Testis (tissue), 2 donors: ENCODE measurements at regions not wholly inside any gene's neighbourhood (a gene's known extent, or its start where the extent isn't known, plus 50 kb on each side); places are given as distances from the start of the nearest gene placed in this dataset.

Source experiments
- CTCF ChIP-seq, 3 experiments: fragments of 450-650 bp in 2 of 3; fragments of 200-600 bp in 1 of 3; sonication (generic) in 1 of 3; IDR thresholded peaks; one replicate each; pipeline ENCODE4 v1.5.1; 2016 to 2019; ENCODE audit warnings: antibody characterized with exemption in 3 of 3, mild to moderate bottlenecking in 2 of 3, moderate library complexity in 1 of 3
- POLR2A ChIP-seq: fragments of 450-650 bp; IDR thresholded peaks from one replicate; pipeline ENCODE4 v1.6.1; 2017; ENCODE audit warnings: antibody characterized with exemption, mild to moderate bottlenecking, moderate library complexity

DNA sequence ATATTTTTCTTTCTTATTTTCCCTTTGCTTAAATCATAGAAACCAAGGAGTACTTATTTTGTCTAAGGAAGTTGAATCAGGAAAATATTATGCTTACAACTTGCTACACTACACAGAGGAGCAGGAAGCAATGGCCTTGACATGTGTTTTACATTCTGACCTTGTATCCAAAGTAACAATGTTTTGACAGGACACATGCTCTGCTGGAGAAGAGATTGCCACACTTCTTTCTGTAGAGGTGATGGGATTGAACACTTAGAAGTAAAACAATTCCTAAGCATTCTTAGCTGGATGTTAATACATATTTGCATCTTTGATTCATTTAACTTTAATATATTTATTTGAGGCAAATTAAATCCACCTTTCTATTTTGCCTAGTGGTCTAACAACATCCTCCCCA, 929.1 kb downstream of the DSC3 start:
- TF ChIP-seq POLR2A (no peak), CTCF (IDR thresholded peaks at IDR 0.05) (no peak)
